Epithelial cell of proximal tubule (primary cell): ENCODE measurements at regions not wholly inside any gene's neighbourhood (a gene's known extent, or its start where the extent isn't known, plus 50 kb on each side); places are given as distances from the start of the nearest gene placed in this dataset.

ENCODE experiments used
- DNase-seq: peaks from one replicate; pipeline ENCODE4 v3.0.0-alpha.2; 2011; ENCODE audit warnings: low read depth
- H3K4me3 ChIP-seq: 2 replicates; pipeline ENCODE4 v1.5.1; 2011; ENCODE audit warnings: low read depth, mild to moderate bottlenecking, low read length
- TF ChIP-seq, protein P1 (sequence below): conservative IDR thresholded peaks from 2 replicates; pipeline ENCODE4 v1.5.1; 2012; ENCODE audit warnings: low read depth, mild to moderate bottlenecking, low read length

- no peak overlapping the region for H3K4me3 ChIP-seq
- TF ChIP-seq, protein P1, sequence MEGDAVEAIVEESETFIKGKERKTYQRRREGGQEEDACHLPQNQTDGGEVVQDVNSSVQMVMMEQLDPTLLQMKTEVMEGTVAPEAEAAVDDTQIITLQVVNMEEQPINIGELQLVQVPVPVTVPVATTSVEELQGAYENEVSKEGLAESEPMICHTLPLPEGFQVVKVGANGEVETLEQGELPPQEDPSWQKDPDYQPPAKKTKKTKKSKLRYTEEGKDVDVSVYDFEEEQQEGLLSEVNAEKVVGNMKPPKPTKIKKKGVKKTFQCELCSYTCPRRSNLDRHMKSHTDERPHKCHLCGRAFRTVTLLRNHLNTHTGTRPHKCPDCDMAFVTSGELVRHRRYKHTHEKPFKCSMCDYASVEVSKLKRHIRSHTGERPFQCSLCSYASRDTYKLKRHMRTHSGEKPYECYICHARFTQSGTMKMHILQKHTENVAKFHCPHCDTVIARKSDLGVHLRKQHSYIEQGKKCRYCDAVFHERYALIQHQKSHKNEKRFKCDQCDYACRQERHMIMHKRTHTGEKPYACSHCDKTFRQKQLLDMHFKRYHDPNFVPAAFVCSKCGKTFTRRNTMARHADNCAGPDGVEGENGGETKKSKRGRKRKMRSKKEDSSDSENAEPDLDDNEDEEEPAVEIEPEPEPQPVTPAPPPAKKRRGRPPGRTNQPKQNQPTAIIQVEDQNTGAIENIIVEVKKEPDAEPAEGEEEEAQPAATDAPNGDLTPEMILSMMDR = no peak
- DNase-seq = no peak
These were observed 180.9 kb upstream of the PLXNC1 start for GRCh38 chr12:93967454-93967853.

- TF ChIP-seq, protein P1 = no peak
- H3K4me3 ChIP-seq = no peak overlapping the region
- DNase-seq = no peak
These were observed 179.7 kb upstream of the PLXNC1 start for GRCh38 chr12:93968536-93969285.

DNA sequence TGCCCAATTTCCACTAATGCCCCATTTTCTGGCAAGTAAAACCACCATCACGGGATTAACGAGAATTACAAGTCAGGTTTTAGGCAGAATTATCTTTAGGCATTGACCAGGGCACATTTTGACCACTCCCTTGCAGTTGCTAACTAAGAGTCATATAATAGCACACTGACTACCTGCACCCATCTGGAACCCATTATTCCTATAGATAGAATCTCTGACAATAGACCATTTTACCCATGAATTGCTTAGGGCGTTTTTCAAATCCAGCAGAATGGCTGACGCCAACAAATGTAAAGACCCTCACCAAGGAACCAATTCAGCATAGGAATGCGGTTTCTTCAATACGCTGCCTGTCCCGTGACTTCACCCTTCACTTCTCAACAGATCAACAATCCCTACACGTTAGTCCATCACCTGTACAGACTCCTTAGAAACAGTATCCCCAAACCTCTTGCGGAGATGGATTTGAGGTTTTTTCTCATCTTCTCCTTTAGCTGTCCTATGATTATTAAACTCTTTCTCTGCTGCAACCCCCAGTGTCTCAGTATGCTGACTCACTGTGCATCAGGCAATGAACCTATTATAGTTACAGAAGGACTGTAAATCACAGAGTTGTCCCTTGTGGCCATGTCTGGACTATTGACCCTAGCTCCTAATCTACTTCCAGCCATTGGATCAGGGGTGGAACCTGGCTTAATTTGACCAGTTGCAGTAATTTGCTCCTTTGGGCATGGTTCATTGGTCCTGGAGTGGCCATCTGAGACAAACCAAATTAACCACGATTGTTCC, 177.3 kb upstream of the PLXNC1 start:
- H3K4me3 ChIP-seq = no peak overlapping the region
- TF ChIP-seq, protein P1 = no peak
- DNase-seq = no peak

DNA sequence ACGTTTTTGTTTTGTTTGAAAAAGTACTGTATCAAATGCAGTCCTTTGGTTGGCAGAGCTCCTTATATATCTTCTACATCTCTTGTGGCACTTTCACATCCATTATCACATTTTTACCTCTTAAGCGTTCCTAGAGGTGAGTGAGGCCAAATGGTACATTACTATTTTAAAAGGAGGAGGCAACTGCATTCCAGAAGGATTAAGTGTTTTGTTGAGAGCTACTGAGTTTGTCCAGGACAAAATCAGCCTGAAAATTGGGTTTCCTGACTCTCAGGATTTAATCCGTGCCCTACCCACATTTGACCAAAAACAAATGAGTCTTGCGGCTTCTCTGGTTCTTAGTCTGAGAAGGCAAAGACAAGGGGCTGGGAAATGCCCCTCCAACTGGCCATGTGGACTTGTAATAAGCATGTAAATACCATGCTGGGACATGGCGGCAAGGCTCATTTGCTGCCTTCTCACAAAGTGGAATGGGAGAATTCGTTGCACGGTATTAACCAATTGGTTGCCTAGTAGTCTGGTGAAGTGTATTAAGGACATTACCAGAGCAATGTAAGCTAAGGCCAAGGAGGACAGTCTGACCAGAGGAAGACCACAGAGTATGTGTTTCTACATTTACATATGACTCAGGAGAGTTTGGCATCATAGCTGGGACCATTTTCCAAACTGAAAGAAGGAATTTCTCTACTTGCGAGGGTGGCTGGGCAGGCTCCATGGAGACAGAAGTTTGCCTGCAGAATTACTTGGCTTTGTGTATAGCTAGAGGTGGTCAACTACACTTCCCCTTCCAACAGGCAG, 175.8 kb upstream of the PLXNC1 start:
- TF ChIP-seq, protein P1 = no peak
- H3K4me3 ChIP-seq = no peak overlapping the region
- no peak for DNase-seq

- DNase-seq = no peak
- H3K4me3 ChIP-seq = no peak overlapping the region
- TF ChIP-seq, protein P1 = no peak
These were observed 174.1 kb upstream of the PLXNC1 start for GRCh38 chr12:93974252-93974651.

GRCh38 chr12:93976024-93976423, 172.4 kb upstream of the PLXNC1 start:
- H3K4me3 ChIP-seq = no peak overlapping the region
- no peak for DNase-seq
- TF ChIP-seq, protein P1 = no peak
